ENCODE measurements at regions not wholly inside any gene's neighbourhood (a gene's known extent, or its start where the extent isn't known, plus 50 kb on each side); places are given as distances from the start of the nearest gene placed in this dataset.

- Histone ChIP-seq H3K27me3 (no peaks in the 10 kb centered on the region), H3K27ac (peak overlapping the region in 3 of 4 donors; percentile 85 to 90 (median 87)), H3K36me3 (no peaks in the 10 kb centered on the region), H3K4me1 (peaks cover 0 to 78% (median 59%) of the 10 kb centered on the region in 4 donors), H3K9me3 (no peaks in the 10 kb centered on the region), H3K4me3 (no peak overlapping the region)
- TF ChIP-seq POLR2AphosphoS5 (IDR thresholded peaks at IDR 0.05): no peak
- TF ChIP-seq CTCF (IDR thresholded peaks at IDR 0.05): no peak
- no peak for TF ChIP-seq EP300 (IDR thresholded peaks at IDR 0.05)
- TF ChIP-seq POLR2A (IDR thresholded peaks at IDR 0.05): no peak
- WGBS, 2 donors: 63 to 87% methylated on average over 2 of the region's 2 CpGs
- intact Hi-C loops (cut with DNase I): no loop called here
- DNase-seq: no peak
Observed at GRCh38 chr3:159781867-159782266, 206.8 kb upstream of the IL12A start.

GRCh38 chr3:159782724-159783421 is 205.8 kb upstream of the IL12A start:
- no peak for DNase-seq
- no peaks in the 10 kb centered on the region for H3K27me3 ChIP-seq
- no peak overlapping the region for H3K4me3 ChIP-seq
- intact Hi-C loops (cut with DNase I): no loop called here
- H3K4me1 ChIP-seq: peaks cover 0 to 79% (median 60%) of the 10 kb centered on the region in 4 donors
- no peaks in the 10 kb centered on the region for H3K9me3 ChIP-seq
- TF ChIP-seq POLR2A (IDR thresholded peaks at IDR 0.05) (no peak), EP300 (IDR thresholded peaks at IDR 0.05) (no peak), POLR2AphosphoS5 (IDR thresholded peaks at IDR 0.05) (no peak), CTCF (IDR thresholded peaks at IDR 0.05) (no peak)
- no peaks in the 10 kb centered on the region for H3K36me3 ChIP-seq
- 32 to 75% methylated on average over 5 of the region's 5 CpGs for WGBS, 2 donors
- H3K27ac ChIP-seq: peak overlapping the region; percentile 82 to 90 (median 86)

GRCh38 chr3:159783780-159784742 is 204.6 kb upstream of the IL12A start:
- H3K27ac ChIP-seq: peak overlapping the region; percentile 82 to 90 (median 86)
- H3K4me1 ChIP-seq: peaks cover 0 to 88% (median 65%) of the 10 kb centered on the region in 4 donors
- peak in 1 of 4 donors; percentile 7 for TF ChIP-seq POLR2AphosphoS5 (IDR thresholded peaks at IDR 0.05)
- no peak for TF ChIP-seq POLR2A (IDR thresholded peaks at IDR 0.05)
- TF ChIP-seq EP300 (IDR thresholded peaks at IDR 0.05): peak in 1 of 4 donors; percentile 50
- TF ChIP-seq CTCF (IDR thresholded peaks at IDR 0.05): no peak

GRCh38 chr3:159785273-159785708 is 203.3 kb upstream of the IL12A start:
- H3K9me3 ChIP-seq: no peaks in the 10 kb centered on the region
- H3K27ac ChIP-seq: peak overlapping the region; percentile 82 to 90 (median 86)
- no peak for TF ChIP-seq EP300 (IDR thresholded peaks at IDR 0.05)
- no peak for TF ChIP-seq POLR2AphosphoS5 (IDR thresholded peaks at IDR 0.05)
- no peak for TF ChIP-seq CTCF (IDR thresholded peaks at IDR 0.05)
- no peak for TF ChIP-seq POLR2A (IDR thresholded peaks at IDR 0.05)
- no peak for DNase-seq
- H3K27me3 ChIP-seq: no peaks in the 10 kb centered on the region
- 11 to 54% methylated on average over 1 of the region's 1 CpG for WGBS, 2 donors
- H3K4me3 ChIP-seq: no peak overlapping the region
- peaks cover 0 to 96% (median 73%) of the 10 kb centered on the region in 4 donors for H3K4me1 ChIP-seq
- intact Hi-C loops (cut with DNase I): no loop called here
- H3K36me3 ChIP-seq: no peaks in the 10 kb centered on the region

More at GRCh38 chr3:159783780-159784742, 204.6 kb upstream of the IL12A start:
- Histone ChIP-seq H3K4me3 (peak overlapping the region in 2 of 4 donors; percentile 2 to 13), H3K36me3 (no peaks in the 10 kb centered on the region), H3K9me3 (no peaks in the 10 kb centered on the region), H3K27me3 (no peaks in the 10 kb centered on the region)
- WGBS, 2 donors: 59 to 73% methylated on average over 13 of the region's 13 CpGs
- intact Hi-C loops (cut with DNase I): no loop called here
- DNase-seq: no peak
